ENCODE measurements at regions not wholly inside any gene's neighbourhood (a gene's known extent, or its start where the extent isn't known, plus 50 kb on each side); places are given as distances from the start of the nearest gene placed in this dataset.
"Not testable (repeated sequence)": the region's sequence is repeated elsewhere in the genome, so short reads cannot be mapped to it uniquely, and the experiment has no call there.

DNA sequence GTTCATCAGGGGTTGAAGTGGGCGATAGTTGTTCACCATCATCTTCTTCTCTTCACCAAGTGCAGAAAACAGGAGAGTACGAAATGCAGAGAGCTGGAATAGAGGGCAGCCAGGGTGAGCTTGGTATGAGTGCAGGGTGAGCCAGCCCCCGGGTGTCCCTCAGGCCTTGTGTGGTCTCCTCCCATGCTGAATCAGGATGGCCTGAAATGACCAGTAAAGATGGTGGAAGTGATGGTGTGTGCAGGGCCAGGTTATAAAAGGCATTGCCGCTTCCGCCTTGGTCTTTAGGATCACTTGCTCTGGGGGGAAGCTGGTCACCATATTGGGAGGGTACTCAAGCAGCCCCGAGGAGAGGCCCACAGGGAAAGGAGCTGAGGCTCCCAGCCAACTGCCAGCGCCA, 66.4 kb upstream of the METTL9 start:
- TF ChIP-seq, protein P1, sequence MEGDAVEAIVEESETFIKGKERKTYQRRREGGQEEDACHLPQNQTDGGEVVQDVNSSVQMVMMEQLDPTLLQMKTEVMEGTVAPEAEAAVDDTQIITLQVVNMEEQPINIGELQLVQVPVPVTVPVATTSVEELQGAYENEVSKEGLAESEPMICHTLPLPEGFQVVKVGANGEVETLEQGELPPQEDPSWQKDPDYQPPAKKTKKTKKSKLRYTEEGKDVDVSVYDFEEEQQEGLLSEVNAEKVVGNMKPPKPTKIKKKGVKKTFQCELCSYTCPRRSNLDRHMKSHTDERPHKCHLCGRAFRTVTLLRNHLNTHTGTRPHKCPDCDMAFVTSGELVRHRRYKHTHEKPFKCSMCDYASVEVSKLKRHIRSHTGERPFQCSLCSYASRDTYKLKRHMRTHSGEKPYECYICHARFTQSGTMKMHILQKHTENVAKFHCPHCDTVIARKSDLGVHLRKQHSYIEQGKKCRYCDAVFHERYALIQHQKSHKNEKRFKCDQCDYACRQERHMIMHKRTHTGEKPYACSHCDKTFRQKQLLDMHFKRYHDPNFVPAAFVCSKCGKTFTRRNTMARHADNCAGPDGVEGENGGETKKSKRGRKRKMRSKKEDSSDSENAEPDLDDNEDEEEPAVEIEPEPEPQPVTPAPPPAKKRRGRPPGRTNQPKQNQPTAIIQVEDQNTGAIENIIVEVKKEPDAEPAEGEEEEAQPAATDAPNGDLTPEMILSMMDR (IDR thresholded peaks at IDR 0.05) = not testable (repeated sequence)
- not testable (repeated sequence) for TF ChIP-seq POLR2A (IDR thresholded peaks at IDR 0.05)
